SK-N-SH (cell line): ENCODE measurements at regions not wholly inside any gene's neighbourhood (a gene's known extent, or its start where the extent isn't known, plus 50 kb on each side); places are given as distances from the start of the nearest gene placed in this dataset.

Source experiments
- CTCF ChIA-PET: fragments of 300-600, 350-600 bp; formaldehyde crosslinking; extraction: SDS; loops from one replicate; lab custom pipeline; 2021; lab: Yijun Ruan, JAX
- POLR2A ChIA-PET: fragments of 350-600 bp; sonication (Branson Sonifier 250); formaldehyde crosslinking; extraction: SDS; loops from one replicate; lab custom pipeline; 2020; ENCODE audit warnings: antibody characterized with exemption, inconsistent platforms; lab: Yijun Ruan, JAX
- DNase-seq: peaks from one replicate; pipeline ENCODE4 v3.0.0; 2012
- H2AFZ ChIP-seq: fragments of 200-600 bp; sonication (generic); 2 replicates; pipeline ENCODE4 v1.8.1; 2016; ENCODE audit warnings: antibody characterized with exemption, mild to moderate bottlenecking, low read depth
- H3F3A ChIP-seq: fragments of 200-600 bp; sonication (generic); replicated peaks from 2 replicates; pipeline ENCODE3; 2016; ENCODE audit warnings: antibody characterized with exemption, mild to moderate bottlenecking; ENCODE audit not compliant: insufficient read depth
- H3K27ac ChIP-seq, 2 experiments: fragments of 200-500 bp in 1 of 2; fragments of 200-600 bp in 1 of 2; sonication (Bioruptor generic) in 1 of 2; sonication (generic), shearing (Covaris generic) in 1 of 2; 2 replicates each; pipeline versions ENCODE4 v1.5.1 to v1.6.1; 2014 to 2016; ENCODE audit warnings: low read depth in 2 of 2, inconsistent platforms in 1 of 2, low read length in 1 of 2, mild to moderate bottlenecking in 1 of 2, mixed read lengths in 1 of 2
- H3K27me3 ChIP-seq: fragments of 200-600 bp; sonication (generic), shearing (Covaris generic); 2 replicates; pipeline ENCODE4 v1.6.1; 2016; ENCODE audit warnings: mixed run types; ENCODE audit not compliant: insufficient read depth
- H3K36me3 ChIP-seq, 2 experiments: fragments of 200-500 bp in 1 of 2; fragments of 200-600 bp in 1 of 2; sonication (Bioruptor generic) in 1 of 2; sonication (generic) in 1 of 2; replicated peaks in 1 of 2; 2 replicates each; pipeline versions ENCODE3 to v1.5.1; 2014 to 2016; ENCODE audit warnings: low read length in 1 of 2, mild to moderate bottlenecking in 1 of 2; ENCODE audit not compliant: insufficient read depth in 2 of 2, control insufficient read depth in 1 of 2
- H3K4me1 ChIP-seq, 2 experiments: fragments of 200-500 bp in 1 of 2; fragments of 200-600 bp in 1 of 2; sonication (Bioruptor generic) in 1 of 2; sonication (generic), shearing (Covaris generic) in 1 of 2; 2 replicates each; pipeline versions ENCODE4 v1.5.1 to v1.6.1; 2014 to 2016; ENCODE audit warnings: low read depth in 1 of 2, low read length in 1 of 2, mixed run types in 1 of 2; ENCODE audit not compliant: insufficient read depth in 2 of 2, control insufficient read depth in 1 of 2
- H3K4me2 ChIP-seq: fragments of 200-600 bp; sonication (generic), shearing (Covaris generic); 2 replicates; pipeline ENCODE4 v1.6.1; 2017; ENCODE audit warnings: mixed run types
- H3K4me3 ChIP-seq, 2 experiments: fragments of 200-500 bp in 1 of 2; fragments of 200-600 bp in 1 of 2; sonication (Bioruptor generic) in 1 of 2; sonication (generic), shearing (Covaris generic) in 1 of 2; 2 replicates each; pipeline versions ENCODE4 v1.5.1 to v1.8.1; 2014 to 2016; ENCODE audit warnings: low read depth in 2 of 2, inconsistent platforms in 1 of 2, low read length in 1 of 2, mild to moderate bottlenecking in 1 of 2, mixed read lengths in 1 of 2, moderate library complexity in 1 of 2
- H3K79me2 ChIP-seq: fragments of 200-600 bp; sonication (generic); 2 replicates; pipeline ENCODE4 v1.8.1; 2017; ENCODE audit warnings: mild to moderate bottlenecking; ENCODE audit not compliant: insufficient read depth
- H3K9ac ChIP-seq: fragments of 200-600 bp; sonication (generic); 2 replicates; pipeline ENCODE4 v1.6.1; 2017; ENCODE audit warnings: mixed run types
- H3K9me2 ChIP-seq: fragments of 200-600 bp; sonication (generic); 2 replicates; pipeline ENCODE4 v1.6.1; 2017; ENCODE audit warnings: mixed run types
- H3K9me3 ChIP-seq: fragments of 200-600 bp; sonication (generic); 2 replicates; pipeline ENCODE4 v1.6.1; 2017; ENCODE audit warnings: mixed run types, mild to moderate bottlenecking, moderate library complexity
- H4K20me1 ChIP-seq: fragments of 200-600 bp; sonication (generic); 2 replicates; pipeline ENCODE4 v1.6.1; 2017; ENCODE audit warnings: mild to moderate bottlenecking, mixed run types; ENCODE audit not compliant: insufficient read depth
- CHD2 ChIP-seq: fragments of 150-350 bp; IDR thresholded peaks from 2 replicates; pipeline ENCODE4 v1.6.1; 2018; ENCODE audit warnings: low read length; ENCODE audit not compliant: partially characterized antibody
- ELF1 ChIP-seq: IDR thresholded peaks from 2 replicates; pipeline ENCODE4 v1.4.0; 2012
- EP300 ChIP-seq, 2 experiments: IDR thresholded peaks; 2 replicates each; pipeline versions ENCODE4 v1.4.0 to v1.6.1; 2012; ENCODE audit warnings: borderline replicate concordance in 1 of 2, low read depth in 1 of 2, low read length in 1 of 2
- FOSL2 ChIP-seq: IDR thresholded peaks from 2 replicates; pipeline ENCODE4 v1.4.0; 2012; ENCODE audit warnings: low read depth, mild to moderate bottlenecking, moderate library complexity, borderline replicate concordance
- FOXM1 ChIP-seq: IDR thresholded peaks from 2 replicates; pipeline ENCODE4 v1.4.0; 2012; ENCODE audit warnings: low read depth, mild to moderate bottlenecking
- GABPA ChIP-seq: IDR thresholded peaks from 2 replicates; pipeline ENCODE4 v1.4.0; 2012; ENCODE audit warnings: low read depth, mild to moderate bottlenecking
- GATA2 ChIP-seq: sonication (generic); formaldehyde crosslinking; IDR thresholded peaks from 2 replicates; pipeline ENCODE4 v1.5.0; 2020; ENCODE audit warnings: mild to moderate bottlenecking, missing genetic modification reagents
- JUND ChIP-seq: IDR thresholded peaks from 2 replicates; pipeline ENCODE4 v1.4.0; 2012
- MEF2A ChIP-seq: IDR thresholded peaks from 2 replicates; pipeline ENCODE4 v1.4.0; 2012; ENCODE audit warnings: low read depth, borderline replicate concordance
- MXI1 ChIP-seq: IDR thresholded peaks from 2 replicates; pipeline ENCODE4 v1.6.1; 2012; ENCODE audit warnings: mild to moderate bottlenecking, low read depth, low read length, improper control_type of control experiment
- PBX3 ChIP-seq: IDR thresholded peaks from 2 replicates; pipeline ENCODE4; 2012
- POLR2AphosphoS5 ChIP-seq: IDR thresholded peaks from 2 replicates; pipeline ENCODE4 v1.6.1; 2012; ENCODE audit warnings: low read depth, low read length
- RAD21 ChIP-seq: IDR thresholded peaks from 2 replicates; pipeline ENCODE4 v1.6.1; 2012; ENCODE audit warnings: mild to moderate bottlenecking, low read length
- REST ChIP-seq: IDR thresholded peaks from 2 replicates; pipeline ENCODE4 v1.6.1; 2012; ENCODE audit warnings: mild to moderate bottlenecking, low read depth, low read length, moderate library complexity
- RFX5 ChIP-seq: IDR thresholded peaks from 2 replicates; pipeline ENCODE4 v1.6.1; 2012; ENCODE audit warnings: mild to moderate bottlenecking, improper control_type of control experiment, low read length
- RXRA ChIP-seq: IDR thresholded peaks from 2 replicates; pipeline ENCODE4 v1.4.0; 2012; ENCODE audit warnings: low read depth, mild to moderate bottlenecking, borderline replicate concordance
- SIN3A ChIP-seq: IDR thresholded peaks from 2 replicates; pipeline ENCODE4 v1.6.1; 2012; ENCODE audit warnings: low read depth, mild to moderate bottlenecking, low read length, moderate library complexity, borderline replicate concordance
- SMC3 ChIP-seq: IDR thresholded peaks from 2 replicates; pipeline ENCODE4 v1.6.1; 2012; ENCODE audit warnings: low read depth, low read length, improper control_type of control experiment
- TAF1 ChIP-seq: IDR thresholded peaks from 2 replicates; pipeline ENCODE4 v1.6.1; 2012; ENCODE audit warnings: low read depth, mild to moderate bottlenecking, low read length, moderate library complexity, borderline replicate concordance
- TCF12 ChIP-seq: IDR thresholded peaks from 2 replicates; pipeline ENCODE4 v1.4.0; 2012
- TEAD4 ChIP-seq: IDR thresholded peaks from 2 replicates; pipeline ENCODE4 v1.4.0; 2012; ENCODE audit warnings: mild to moderate bottlenecking, borderline replicate concordance; ENCODE audit not compliant: insufficient read depth
- YY1 ChIP-seq: IDR thresholded peaks from 2 replicates; pipeline ENCODE4 v1.4.0; 2012; ENCODE audit warnings: low read depth, mild to moderate bottlenecking
- ZBTB33 ChIP-seq: IDR thresholded peaks from 2 replicates; pipeline ENCODE4 v1.4.0; 2012; ENCODE audit warnings: low read depth, borderline replicate concordance
- WGBS: methylation state at CpG from one replicate; pipeline ENCODE4 v1.1.6; 2017; ENCODE audit warnings: low lambda C conversion rate; 5-methylcytosine and 5-hydroxymethylcytosine counted together
- TF ChIP-seq, protein P1 (sequence below): fragments of 150-350 bp; IDR thresholded peaks from 2 replicates; pipeline ENCODE4 v1.6.1; 2017; ENCODE audit warnings: antibody characterized with exemption, low read length, low read depth, borderline replicate concordance
- TF ChIP-seq, protein P2 (sequence below): fragments of 150-350 bp; IDR thresholded peaks from 2 replicates; pipeline ENCODE4 v1.6.1; 2016; ENCODE audit warnings: mild to moderate bottlenecking, low read depth, low read length
- TF ChIP-seq, protein P3 (sequence below): IDR thresholded peaks from 2 replicates; pipeline ENCODE4 v1.4.0; 2012; ENCODE audit warnings: low read depth, borderline replicate concordance

- no peak overlapping the region for H3K9ac ChIP-seq
- DNase-seq = peak; percentile 42
- POLR2A ChIA-PET = no interaction called here
- no peaks in the 10 kb centered on the region for H3K9me2 ChIP-seq
- H4K20me1 ChIP-seq = no peaks in the 10 kb centered on the region
- no peaks in the 10 kb centered on the region for H3K27me3 ChIP-seq
- H3F3A ChIP-seq = no peaks in the 10 kb centered on the region
- CTCF ChIA-PET = interaction anchor here (0.6 to 2.2 kb wide), 4 partner anchors 14 to 333 kb away, joined by 3 to 10 read pairs (median 4); no protein-coding TSS in a partner anchor
- no peak overlapping the region for H3K4me2 ChIP-seq
- WGBS = 54% methylated on average over 3 of the region's 3 CpGs
- H3K9me3 ChIP-seq = no peaks in the 10 kb centered on the region
- no peaks in the 10 kb centered on the region for H3K36me3 ChIP-seq
- H3K79me2 ChIP-seq = no peaks in the 10 kb centered on the region
- H3K4me3 ChIP-seq = no peak overlapping the region
- H2AFZ ChIP-seq = no peak overlapping the region
- peak overlapping the region in 1 of 2 experiments; percentile 20; a peak in 1 of 4 replicates for H3K27ac ChIP-seq
- peaks cover 0 to 4% of the 10 kb centered on the region in 2 experiments; a peak in 2 of 4 replicates for H3K4me1 ChIP-seq
- TF ChIP-seq MEF2A (no peak), RAD21 (peak; percentile 7; the same call in 1 of the 2 replicates), TEAD4 (0 out of 2 replicates have a peak, but pooled peaks have one; percentile 8), FOSL2 (no peak), GABPA (no peak), SMC3 (no peak), YY1 (no peak), ELF1 (no peak), PBX3 (no peak), FOXM1 (no peak), SIN3A (no peak), TCF12 (peak; percentile 37), RXRA (no peak), CHD2 (peak; percentile 32), EP300 (IDR thresholded peaks at IDR 0.05; ENCODE audit: borderline replicate concordance in 1 of 2, low read depth in 1 of 2, low read length in 1 of 2) (peak in 1 of 2 experiments; percentile 79; a peak in 2 of 4 replicates), ZBTB33 (no peak), GATA2 (peak; percentile 78), TAF1 (no peak), RFX5 (no peak), POLR2AphosphoS5 (no peak), REST (no peak), MXI1 (no peak), JUND (no peak)
- TF ChIP-seq, protein P1, sequence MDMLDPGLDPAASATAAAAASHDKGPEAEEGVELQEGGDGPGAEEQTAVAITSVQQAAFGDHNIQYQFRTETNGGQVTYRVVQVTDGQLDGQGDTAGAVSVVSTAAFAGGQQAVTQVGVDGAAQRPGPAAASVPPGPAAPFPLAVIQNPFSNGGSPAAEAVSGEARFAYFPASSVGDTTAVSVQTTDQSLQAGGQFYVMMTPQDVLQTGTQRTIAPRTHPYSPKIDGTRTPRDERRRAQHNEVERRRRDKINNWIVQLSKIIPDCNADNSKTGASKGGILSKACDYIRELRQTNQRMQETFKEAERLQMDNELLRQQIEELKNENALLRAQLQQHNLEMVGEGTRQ = no peak
- TF ChIP-seq, protein P2, sequence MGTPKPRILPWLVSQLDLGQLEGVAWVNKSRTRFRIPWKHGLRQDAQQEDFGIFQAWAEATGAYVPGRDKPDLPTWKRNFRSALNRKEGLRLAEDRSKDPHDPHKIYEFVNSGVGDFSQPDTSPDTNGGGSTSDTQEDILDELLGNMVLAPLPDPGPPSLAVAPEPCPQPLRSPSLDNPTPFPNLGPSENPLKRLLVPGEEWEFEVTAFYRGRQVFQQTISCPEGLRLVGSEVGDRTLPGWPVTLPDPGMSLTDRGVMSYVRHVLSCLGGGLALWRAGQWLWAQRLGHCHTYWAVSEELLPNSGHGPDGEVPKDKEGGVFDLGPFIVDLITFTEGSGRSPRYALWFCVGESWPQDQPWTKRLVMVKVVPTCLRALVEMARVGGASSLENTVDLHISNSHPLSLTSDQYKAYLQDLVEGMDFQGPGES = no peak
- TF ChIP-seq, protein P3, sequence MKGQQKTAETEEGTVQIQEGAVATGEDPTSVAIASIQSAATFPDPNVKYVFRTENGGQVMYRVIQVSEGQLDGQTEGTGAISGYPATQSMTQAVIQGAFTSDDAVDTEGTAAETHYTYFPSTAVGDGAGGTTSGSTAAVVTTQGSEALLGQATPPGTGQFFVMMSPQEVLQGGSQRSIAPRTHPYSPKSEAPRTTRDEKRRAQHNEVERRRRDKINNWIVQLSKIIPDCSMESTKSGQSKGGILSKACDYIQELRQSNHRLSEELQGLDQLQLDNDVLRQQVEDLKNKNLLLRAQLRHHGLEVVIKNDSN = no peak
Measured at GRCh38 chr13:80284290-80284689, 56.6 kb downstream of the SPRY2 start.
